HCT116 (cell line): ENCODE measurements at regions not wholly inside any gene's neighbourhood (a gene's known extent, or its start where the extent isn't known, plus 50 kb on each side); places are given as distances from the start of the nearest gene placed in this dataset.

Experiments
- ATAC-seq: fragments of 200-7000 bp; cut with Tn5 transposase; 2 replicates; pipeline ENCODE4 v1.9.1; 2020; ENCODE audit warnings: mild to moderate bottlenecking, moderate library complexity
- BruUV-seq: library from RNA; stranded (reverse); fragments of 400-500 nt; replicated peaks from 2 replicates; lab custom pipeline; 2021; lab: Mats Ljungman, UMichigan
- CTCF ChIA-PET: fragments of 300-600 bp; sonication (Branson Sonifier 250); formaldehyde crosslinking; loops from one replicate; lab custom pipeline; 2021; ENCODE audit warnings: antibody characterized with exemption; lab: Charles Lee
- POLR2A ChIA-PET: fragments of 300-600, 350-600 bp; sonication (Branson Sonifier 250); formaldehyde crosslinking; loops from one replicate; lab custom pipeline; 2021; ENCODE audit warnings: antibody characterized with exemption; lab: Charles Lee
- RAD21 ChIA-PET, 2 experiments: fragments of 300-600 bp; sonication (Branson Sonifier 250); formaldehyde crosslinking; loops; one replicate each; lab custom pipeline; 2023; ENCODE audit warnings: low total read pairs in 2 of 2; ENCODE audit not compliant: uncharacterized antibody in 2 of 2, unreplicated experiment in 2 of 2, low non-redundant PET in 1 of 2; lab: Charles Lee
- DNase-seq: peaks from one replicate; pipeline ENCODE4 v3.0.0-alpha.2; 2010; ENCODE audit warnings: low read depth, low spot score
- H2AFZ ChIP-seq: fragments of 200-600 bp; shearing (Covaris generic), sonication (generic); 2 replicates; pipeline ENCODE4 v1.6.1; 2017; ENCODE audit warnings: low read depth, mixed run types, mixed read lengths, antibody characterized with exemption, low read length; ENCODE audit not compliant: poor library complexity, severe bottlenecking
- H3K27ac ChIP-seq: 2 replicates; pipeline ENCODE4 v1.5.1; 2012; ENCODE audit warnings: low read depth, low read length
- H3K27me3 ChIP-seq: fragments of 200-600 bp; sonication (generic); 2 replicates; pipeline ENCODE4 v1.6.1; 2016; ENCODE audit warnings: mixed run types, low read length, mixed read lengths; ENCODE audit not compliant: insufficient read depth
- H3K36me3 ChIP-seq, 2 experiments: fragments of 200-500 bp in 1 of 2; fragments of 200-600 bp in 1 of 2; sonication (Bioruptor generic) in 1 of 2; sonication (generic) in 1 of 2; 2 replicates each; pipeline versions ENCODE4 v1.5.1 to v1.6.1; 2014 to 2016; ENCODE audit warnings: low read length in 2 of 2, inconsistent platforms in 1 of 2, mixed read lengths in 1 of 2, mixed run types in 1 of 2; ENCODE audit not compliant: insufficient read depth in 2 of 2, control insufficient read depth in 1 of 2
- H3K4me1 ChIP-seq, 2 experiments: fragments of 200-600 bp in 1 of 2; sonication (generic) in 1 of 2; 2 replicates each; pipeline versions ENCODE4 v1.5.1 to v1.6.1; 2012 to 2017; ENCODE audit warnings: low read length in 2 of 2, inconsistent platforms in 1 of 2, mild to moderate bottlenecking in 1 of 2, mixed read lengths in 1 of 2, mixed run types in 1 of 2, moderate library complexity in 1 of 2; ENCODE audit not compliant: insufficient read depth in 2 of 2, control insufficient read depth in 1 of 2
- H3K4me2 ChIP-seq: fragments of 200-600 bp; sonication (generic); 2 replicates; pipeline ENCODE4 v1.6.1; 2017; ENCODE audit warnings: mixed run types, low read length, mixed read lengths
- H3K4me3 ChIP-seq, 2 experiments: fragments of 200-600 bp in 1 of 2; sonication (generic) in 1 of 2; replicated peaks in 1 of 2; 2 replicates each; pipeline ENCODE4 v1.5.1; 2011 to 2016; ENCODE audit warnings: low read length in 2 of 2, control low read depth in 1 of 2, low read depth in 1 of 2, mild to moderate bottlenecking in 1 of 2, mixed read lengths in 1 of 2, mixed run types in 1 of 2
- H3K79me2 ChIP-seq: fragments of 200-600 bp; sonication (generic); 2 replicates; pipeline ENCODE4 v1.6.1; 2017; ENCODE audit warnings: mild to moderate bottlenecking, mixed run types, low read length, moderate library complexity, mixed read lengths; ENCODE audit not compliant: insufficient read depth
- H3K9ac ChIP-seq: fragments of 200-600 bp; sonication (generic); 2 replicates; pipeline ENCODE4 v1.6.1; 2016; ENCODE audit warnings: low read length, mixed read lengths
- H3K9me2 ChIP-seq: fragments of 200-600 bp; sonication (generic), shearing (Covaris generic); 2 replicates; pipeline ENCODE4 v1.6.1; 2017; ENCODE audit warnings: mixed run types, mild to moderate bottlenecking, moderate library complexity; ENCODE audit not compliant: insufficient read depth
- H3K9me3 ChIP-seq, 2 experiments: fragments of 200-500 bp in 1 of 2; fragments of 200-600 bp in 1 of 2; sonication (Bioruptor generic) in 1 of 2; sonication (generic) in 1 of 2; 2 replicates each; pipeline ENCODE4 v1.6.1; 2014 to 2017; ENCODE audit warnings: low read length in 2 of 2, mixed read lengths in 2 of 2, inconsistent platforms in 1 of 2, low read depth in 1 of 2, mild to moderate bottlenecking in 1 of 2, mixed run types in 1 of 2, moderate library complexity in 1 of 2; ENCODE audit not compliant: control insufficient read depth in 1 of 2, insufficient read depth in 1 of 2
- H4K20me1 ChIP-seq: fragments of 200-600 bp; sonication (generic), shearing (Covaris generic); 2 replicates; pipeline ENCODE4 v1.6.1; 2017; ENCODE audit warnings: mixed run types, mild to moderate bottlenecking, moderate library complexity; ENCODE audit not compliant: insufficient read depth
- CEBPB ChIP-seq: IDR thresholded peaks from 2 replicates; pipeline ENCODE4 v1.6.1; 2012; ENCODE audit warnings: low read depth
- EGR1 ChIP-seq: IDR thresholded peaks from 2 replicates; pipeline ENCODE4 v1.6.1; 2012; ENCODE audit warnings: low read depth
- ELF1 ChIP-seq: IDR thresholded peaks from 2 replicates; pipeline ENCODE4 v1.6.1; 2012; ENCODE audit warnings: low read depth, borderline replicate concordance
- EZH2phosphoT487 ChIP-seq: fragments of 200-600 bp; IDR thresholded peaks from 2 replicates; pipeline ENCODE4 v1.6.1; 2018; ENCODE audit warnings: antibody characterized with exemption, borderline replicate concordance
- FOSL1 ChIP-seq: IDR thresholded peaks from 2 replicates; pipeline ENCODE4 v1.6.1; 2012; ENCODE audit warnings: low read depth
- POLR2A ChIP-seq: IDR thresholded peaks from 2 replicates; pipeline ENCODE4 v1.7.0; 2011; ENCODE audit warnings: borderline replicate concordance; ENCODE audit not compliant: insufficient read depth, insufficient read length; ENCODE audit errors: extremely low read depth
- SIN3A ChIP-seq: IDR thresholded peaks from 2 replicates; pipeline ENCODE4 v1.6.1; 2012; ENCODE audit warnings: low read depth
- SP1 ChIP-seq: IDR thresholded peaks from 2 replicates; pipeline ENCODE4 v1.6.1; 2012; ENCODE audit warnings: low read depth
- SRF ChIP-seq: IDR thresholded peaks from 2 replicates; pipeline ENCODE4 v1.6.1; 2012; ENCODE audit warnings: low read depth
- TCF7L2 ChIP-seq: IDR thresholded peaks from 2 replicates; pipeline ENCODE4 v1.7.0; 2011; ENCODE audit warnings: borderline replicate concordance, inconsistent platforms; ENCODE audit not compliant: insufficient read depth, insufficient read length; ENCODE audit errors: extremely low read depth
- YY1 ChIP-seq: IDR thresholded peaks from 2 replicates; pipeline ENCODE4 v1.6.1; 2011; ENCODE audit warnings: low read length, low read depth, moderate library complexity, mild to moderate bottlenecking; ENCODE audit not compliant: insufficient replicate concordance; ENCODE audit errors: extremely low read depth
- ZBTB33 ChIP-seq: IDR thresholded peaks from 2 replicates; pipeline ENCODE4 v1.6.1; 2011; ENCODE audit warnings: mild to moderate bottlenecking, low read length, moderate library complexity; ENCODE audit not compliant: insufficient replicate concordance; ENCODE audit errors: extremely low read depth
- ZNF274 ChIP-seq: fragments of 200-500 bp; sonication (Bioruptor generic); IDR thresholded peaks from 2 replicates; pipeline ENCODE4 v1.6.1; 2014; ENCODE audit warnings: mild to moderate bottlenecking, low read depth, low read length, inconsistent platforms
- intact Hi-C: fragments of 100-400 bp; cut with micrococcal nuclease; formaldehyde crosslinking; loops from 2 replicates; pipeline ENCODE4 v1.10.0; 2022
- TF ChIP-seq, protein P1 (sequence below): IDR thresholded peaks from 2 replicates; pipeline ENCODE4 v1.6.1; 2012
- TF ChIP-seq, protein P2 (sequence below), 3 experiments: fragments of 200-600 bp in 1 of 3; sonication (generic) in 1 of 3; IDR thresholded peaks in 2 of 3; conservative IDR thresholded peaks in 1 of 3; 2 replicates each; pipeline ENCODE4 v1.5.1; 2012 to 2017; ENCODE audit warnings: low read depth in 2 of 3, low read length in 2 of 3, antibody characterized with exemption in 1 of 3, borderline replicate concordance in 1 of 3, control low read depth in 1 of 3, mild to moderate bottlenecking in 1 of 3, mixed read lengths in 1 of 3, mixed run types in 1 of 3, moderate library complexity in 1 of 3; ENCODE audit not compliant: insufficient read depth in 1 of 3

DNA sequence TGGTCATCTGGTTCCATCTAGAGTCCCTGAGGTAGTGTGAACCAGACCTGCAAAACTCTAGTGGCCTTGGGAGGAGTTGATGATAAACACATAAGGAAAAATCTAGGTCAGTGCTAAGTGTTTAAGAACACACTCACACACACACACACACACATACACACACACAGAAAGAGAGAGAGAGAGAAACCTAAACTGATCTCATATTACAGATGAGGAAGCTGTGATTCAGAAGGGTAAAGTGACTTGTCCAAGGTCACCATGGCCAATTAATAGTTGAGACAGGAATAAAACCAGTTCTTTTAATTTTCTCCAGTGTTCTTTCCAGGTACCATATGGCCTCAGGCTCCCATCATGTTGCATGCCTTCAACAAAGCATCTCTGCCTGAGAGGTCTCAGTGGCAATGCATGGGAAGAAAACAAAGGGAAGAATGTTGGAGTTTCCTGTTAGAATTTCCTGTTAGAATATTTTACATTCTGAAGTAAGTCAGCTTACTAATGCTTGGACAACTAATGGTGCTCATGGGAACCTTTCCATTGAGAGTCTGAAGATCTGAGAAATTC lies 77.3 kb upstream of the TSPAN2 start (continued):
- TF ChIP-seq, protein P1, sequence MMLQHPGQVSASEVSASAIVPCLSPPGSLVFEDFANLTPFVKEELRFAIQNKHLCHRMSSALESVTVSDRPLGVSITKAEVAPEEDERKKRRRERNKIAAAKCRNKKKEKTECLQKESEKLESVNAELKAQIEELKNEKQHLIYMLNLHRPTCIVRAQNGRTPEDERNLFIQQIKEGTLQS, result no peak
- TF ChIP-seq POLR2A (no peak), SIN3A (no peak), ZBTB33 (no peak)

- Histone ChIP-seq H4K20me1 (no peaks in the 10 kb centered on the region), H3K79me2 (no peaks in the 10 kb centered on the region), H3K27ac (no peak overlapping the region), H3K9me3 (no peaks in the 10 kb centered on the region), H2AFZ (no peak overlapping the region), H3K36me3 (no peaks in the 10 kb centered on the region), H3K27me3 (no peaks in the 10 kb centered on the region), H3K4me2 (no peak overlapping the region), H3K9ac (no peak overlapping the region), H3K4me3 (no peak overlapping the region), H3K4me1 (peaks cover 0 to 42% of the 10 kb centered on the region in 2 experiments; a peak in 2 of 4 replicates), H3K9me2 (0 out of 2 replicates have a peak, but pooled peaks cover 2% of the 10 kb centered on the region)
- intact Hi-C loops, result no loop called here
- ChIA-PET POLR2A (no interaction called here), RAD21 (no interaction called here), CTCF (no interaction called here)
- ATAC-seq (no peak), DNase-seq (no peak)
- no TSS peak for BruUV-seq
- TF ChIP-seq SRF (no peak), FOSL1 (no peak), EGR1 (no peak), ZNF274 (no peak), SIN3A (no peak), ELF1 (no peak), TCF7L2 (no peak), YY1 (no peak), SP1 (no peak), EZH2phosphoT487 (no peak), ZBTB33 (no peak), CEBPB (no peak)
- TF ChIP-seq, protein P2, sequence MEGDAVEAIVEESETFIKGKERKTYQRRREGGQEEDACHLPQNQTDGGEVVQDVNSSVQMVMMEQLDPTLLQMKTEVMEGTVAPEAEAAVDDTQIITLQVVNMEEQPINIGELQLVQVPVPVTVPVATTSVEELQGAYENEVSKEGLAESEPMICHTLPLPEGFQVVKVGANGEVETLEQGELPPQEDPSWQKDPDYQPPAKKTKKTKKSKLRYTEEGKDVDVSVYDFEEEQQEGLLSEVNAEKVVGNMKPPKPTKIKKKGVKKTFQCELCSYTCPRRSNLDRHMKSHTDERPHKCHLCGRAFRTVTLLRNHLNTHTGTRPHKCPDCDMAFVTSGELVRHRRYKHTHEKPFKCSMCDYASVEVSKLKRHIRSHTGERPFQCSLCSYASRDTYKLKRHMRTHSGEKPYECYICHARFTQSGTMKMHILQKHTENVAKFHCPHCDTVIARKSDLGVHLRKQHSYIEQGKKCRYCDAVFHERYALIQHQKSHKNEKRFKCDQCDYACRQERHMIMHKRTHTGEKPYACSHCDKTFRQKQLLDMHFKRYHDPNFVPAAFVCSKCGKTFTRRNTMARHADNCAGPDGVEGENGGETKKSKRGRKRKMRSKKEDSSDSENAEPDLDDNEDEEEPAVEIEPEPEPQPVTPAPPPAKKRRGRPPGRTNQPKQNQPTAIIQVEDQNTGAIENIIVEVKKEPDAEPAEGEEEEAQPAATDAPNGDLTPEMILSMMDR (IDR thresholded peaks at IDR 0.05 in 2 of 3, conservative IDR thresholded peaks at IDR 0.05 in 1 of 3; ENCODE audit: borderline replicate concordance in 1 of 3, insufficient read depth in 1 of 3, low read depth in 2 of 3, low read length in 2 of 3), result no peak
- TF ChIP-seq, protein P1, result no peak
Measured at GRCh38 chr1:115165776-115166175, 76.5 kb upstream of the TSPAN2 start.
